HCT116 (cell line): ENCODE measurements at regions not wholly inside any gene's neighbourhood (a gene's known extent, or its start where the extent isn't known, plus 50 kb on each side); places are given as distances from the start of the nearest gene placed in this dataset.

Experiments used
- ATAC-seq: fragments of 200-7000 bp; cut with Tn5 transposase; 2 replicates; pipeline ENCODE4 v1.9.1; 2020; ENCODE audit warnings: mild to moderate bottlenecking, moderate library complexity
- BruUV-seq: library from RNA; stranded (reverse); fragments of 400-500 nt; replicated peaks from 2 replicates; lab custom pipeline; 2021; lab: Mats Ljungman, UMichigan
- CTCF ChIA-PET: fragments of 300-600 bp; sonication (Branson Sonifier 250); formaldehyde crosslinking; loops from one replicate; lab custom pipeline; 2021; ENCODE audit warnings: antibody characterized with exemption; lab: Charles Lee
- POLR2A ChIA-PET: fragments of 300-600, 350-600 bp; sonication (Branson Sonifier 250); formaldehyde crosslinking; loops from one replicate; lab custom pipeline; 2021; ENCODE audit warnings: antibody characterized with exemption; lab: Charles Lee
- RAD21 ChIA-PET, 2 experiments: fragments of 300-600 bp; sonication (Branson Sonifier 250); formaldehyde crosslinking; loops; one replicate each; lab custom pipeline; 2023; ENCODE audit warnings: low total read pairs in 2 of 2; ENCODE audit not compliant: uncharacterized antibody in 2 of 2, unreplicated experiment in 2 of 2, low non-redundant PET in 1 of 2; lab: Charles Lee
- DNase-seq: peaks from one replicate; pipeline ENCODE4 v3.0.0-alpha.2; 2010; ENCODE audit warnings: low read depth, low spot score
- H2AFZ ChIP-seq: fragments of 200-600 bp; shearing (Covaris generic), sonication (generic); 2 replicates; pipeline ENCODE4 v1.6.1; 2017; ENCODE audit warnings: low read depth, mixed run types, mixed read lengths, antibody characterized with exemption, low read length; ENCODE audit not compliant: poor library complexity, severe bottlenecking
- H3K27ac ChIP-seq: 2 replicates; pipeline ENCODE4 v1.5.1; 2012; ENCODE audit warnings: low read depth, low read length
- H3K27me3 ChIP-seq: fragments of 200-600 bp; sonication (generic); 2 replicates; pipeline ENCODE4 v1.6.1; 2016; ENCODE audit warnings: mixed run types, low read length, mixed read lengths; ENCODE audit not compliant: insufficient read depth
- H3K36me3 ChIP-seq, 2 experiments: fragments of 200-500 bp in 1 of 2; fragments of 200-600 bp in 1 of 2; sonication (Bioruptor generic) in 1 of 2; sonication (generic) in 1 of 2; 2 replicates each; pipeline versions ENCODE4 v1.5.1 to v1.6.1; 2014 to 2016; ENCODE audit warnings: low read length in 2 of 2, inconsistent platforms in 1 of 2, mixed read lengths in 1 of 2, mixed run types in 1 of 2; ENCODE audit not compliant: insufficient read depth in 2 of 2, control insufficient read depth in 1 of 2
- H3K4me1 ChIP-seq, 2 experiments: fragments of 200-600 bp in 1 of 2; sonication (generic) in 1 of 2; 2 replicates each; pipeline versions ENCODE4 v1.5.1 to v1.6.1; 2012 to 2017; ENCODE audit warnings: low read length in 2 of 2, inconsistent platforms in 1 of 2, mild to moderate bottlenecking in 1 of 2, mixed read lengths in 1 of 2, mixed run types in 1 of 2, moderate library complexity in 1 of 2; ENCODE audit not compliant: insufficient read depth in 2 of 2, control insufficient read depth in 1 of 2
- H3K4me2 ChIP-seq: fragments of 200-600 bp; sonication (generic); 2 replicates; pipeline ENCODE4 v1.6.1; 2017; ENCODE audit warnings: mixed run types, low read length, mixed read lengths
- H3K4me3 ChIP-seq, 2 experiments: fragments of 200-600 bp in 1 of 2; sonication (generic) in 1 of 2; replicated peaks in 1 of 2; 2 replicates each; pipeline ENCODE4 v1.5.1; 2011 to 2016; ENCODE audit warnings: low read length in 2 of 2, control low read depth in 1 of 2, low read depth in 1 of 2, mild to moderate bottlenecking in 1 of 2, mixed read lengths in 1 of 2, mixed run types in 1 of 2
- H3K79me2 ChIP-seq: fragments of 200-600 bp; sonication (generic); 2 replicates; pipeline ENCODE4 v1.6.1; 2017; ENCODE audit warnings: mild to moderate bottlenecking, mixed run types, low read length, moderate library complexity, mixed read lengths; ENCODE audit not compliant: insufficient read depth
- H3K9ac ChIP-seq: fragments of 200-600 bp; sonication (generic); 2 replicates; pipeline ENCODE4 v1.6.1; 2016; ENCODE audit warnings: low read length, mixed read lengths
- H3K9me2 ChIP-seq: fragments of 200-600 bp; sonication (generic), shearing (Covaris generic); 2 replicates; pipeline ENCODE4 v1.6.1; 2017; ENCODE audit warnings: mixed run types, mild to moderate bottlenecking, moderate library complexity; ENCODE audit not compliant: insufficient read depth
- H3K9me3 ChIP-seq, 2 experiments: fragments of 200-500 bp in 1 of 2; fragments of 200-600 bp in 1 of 2; sonication (Bioruptor generic) in 1 of 2; sonication (generic) in 1 of 2; 2 replicates each; pipeline ENCODE4 v1.6.1; 2014 to 2017; ENCODE audit warnings: low read length in 2 of 2, mixed read lengths in 2 of 2, inconsistent platforms in 1 of 2, low read depth in 1 of 2, mild to moderate bottlenecking in 1 of 2, mixed run types in 1 of 2, moderate library complexity in 1 of 2; ENCODE audit not compliant: control insufficient read depth in 1 of 2, insufficient read depth in 1 of 2
- H4K20me1 ChIP-seq: fragments of 200-600 bp; sonication (generic), shearing (Covaris generic); 2 replicates; pipeline ENCODE4 v1.6.1; 2017; ENCODE audit warnings: mixed run types, mild to moderate bottlenecking, moderate library complexity; ENCODE audit not compliant: insufficient read depth
- CEBPB ChIP-seq: IDR thresholded peaks from 2 replicates; pipeline ENCODE4 v1.6.1; 2012; ENCODE audit warnings: low read depth
- EGR1 ChIP-seq: IDR thresholded peaks from 2 replicates; pipeline ENCODE4 v1.6.1; 2012; ENCODE audit warnings: low read depth
- EZH2phosphoT487 ChIP-seq: fragments of 200-600 bp; IDR thresholded peaks from 2 replicates; pipeline ENCODE4 v1.6.1; 2018; ENCODE audit warnings: antibody characterized with exemption, borderline replicate concordance
- FOSL1 ChIP-seq: IDR thresholded peaks from 2 replicates; pipeline ENCODE4 v1.6.1; 2012; ENCODE audit warnings: low read depth
- JUND ChIP-seq: IDR thresholded peaks from 2 replicates; pipeline ENCODE4 v1.6.1; 2012
- POLR2A ChIP-seq: IDR thresholded peaks from 2 replicates; pipeline ENCODE4 v1.7.0; 2011; ENCODE audit warnings: borderline replicate concordance; ENCODE audit not compliant: insufficient read depth, insufficient read length; ENCODE audit errors: extremely low read depth
- POLR2AphosphoS5 ChIP-seq: IDR thresholded peaks from 2 replicates; pipeline ENCODE4 v1.6.1; 2011; ENCODE audit warnings: mild to moderate bottlenecking, low read depth, low read length, moderate library complexity
- SP1 ChIP-seq: IDR thresholded peaks from 2 replicates; pipeline ENCODE4 v1.6.1; 2012; ENCODE audit warnings: low read depth
- SRF ChIP-seq: IDR thresholded peaks from 2 replicates; pipeline ENCODE4 v1.6.1; 2012; ENCODE audit warnings: low read depth
- TCF7L2 ChIP-seq: IDR thresholded peaks from 2 replicates; pipeline ENCODE4 v1.7.0; 2011; ENCODE audit warnings: borderline replicate concordance, inconsistent platforms; ENCODE audit not compliant: insufficient read depth, insufficient read length; ENCODE audit errors: extremely low read depth
- YY1 ChIP-seq: IDR thresholded peaks from 2 replicates; pipeline ENCODE4 v1.6.1; 2011; ENCODE audit warnings: low read length, low read depth, moderate library complexity, mild to moderate bottlenecking; ENCODE audit not compliant: insufficient replicate concordance; ENCODE audit errors: extremely low read depth
- ZFX ChIP-seq: fragments of 450-650 bp; IDR thresholded peaks from 2 replicates; pipeline ENCODE4 v1.6.1; 2017
- ZNF274 ChIP-seq: fragments of 200-500 bp; sonication (Bioruptor generic); IDR thresholded peaks from 2 replicates; pipeline ENCODE4 v1.6.1; 2014; ENCODE audit warnings: mild to moderate bottlenecking, low read depth, low read length, inconsistent platforms
- intact Hi-C: fragments of 100-400 bp; cut with micrococcal nuclease; formaldehyde crosslinking; loops from 2 replicates; pipeline ENCODE4 v1.10.0; 2022
- TF ChIP-seq, protein P1 (sequence below): IDR thresholded peaks from 2 replicates; pipeline ENCODE4 v1.6.1; 2012; ENCODE audit warnings: low read depth

GRCh38 chr3:107942951-107943749 lies 147.7 kb downstream of the CD47 start:
- DNase-seq (no peak), ATAC-seq (no peak)
- ChIA-PET RAD21 (no interaction called here), POLR2A (no interaction called here), CTCF (no interaction called here)
- no peaks in the 10 kb centered on the region for H3K4me1 ChIP-seq
- no TSS peak for BruUV-seq
- no peaks in the 10 kb centered on the region for H3K79me2 ChIP-seq
- no peak overlapping the region for H3K4me3 ChIP-seq
- H3K36me3 ChIP-seq: no peaks in the 10 kb centered on the region
- H3K9ac ChIP-seq: no peak overlapping the region
- no peaks in the 10 kb centered on the region for H3K9me3 ChIP-seq
- H2AFZ ChIP-seq: no peak overlapping the region
- H3K9me2 ChIP-seq: no peaks in the 10 kb centered on the region
- no peak for TF ChIP-seq TCF7L2
- no peak for TF ChIP-seq CEBPB
- no peak for TF ChIP-seq SP1
- no peak for TF ChIP-seq EGR1
- TF ChIP-seq FOSL1: no peak
- no peak for TF ChIP-seq POLR2AphosphoS5
- intact Hi-C loops: no loop called here
- no peaks in the 10 kb centered on the region for H4K20me1 ChIP-seq
- H3K27ac ChIP-seq: no peak overlapping the region
- H3K4me2 ChIP-seq: no peak overlapping the region
- H3K27me3 ChIP-seq: no peaks in the 10 kb centered on the region

DNA sequence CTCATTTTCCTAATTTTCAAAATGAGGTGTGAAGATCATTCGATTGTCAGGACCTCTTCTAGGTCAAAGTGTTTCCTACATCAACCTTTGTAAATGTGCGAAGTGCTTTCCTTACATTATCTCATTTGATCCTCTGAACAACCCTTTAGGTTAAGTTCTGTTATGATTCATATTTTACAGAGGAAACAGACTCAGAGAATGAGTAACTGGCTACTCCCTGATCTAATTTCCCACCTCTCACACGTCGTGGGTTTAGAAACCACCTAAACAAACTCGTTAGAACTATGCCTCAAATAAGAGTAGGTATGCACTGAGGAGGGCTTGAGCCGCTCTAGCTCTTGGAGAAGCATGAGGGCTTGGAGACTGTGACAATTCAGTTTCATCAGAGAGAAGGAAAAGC lies 148.6 kb downstream of the CD47 start:
- RAD21 ChIA-PET: no interaction called here
- no peak overlapping the region for H2AFZ ChIP-seq
- no peak overlapping the region for H3K27ac ChIP-seq
- no peak overlapping the region for H3K4me2 ChIP-seq
- no peak overlapping the region for H3K9ac ChIP-seq
- no peaks in the 10 kb centered on the region for H3K36me3 ChIP-seq
- TF ChIP-seq POLR2A (no peak), JUND (no peak), SRF (no peak), ZFX (no peak), FOSL1 (no peak), YY1 (no peak), TCF7L2 (no peak), ZNF274 (no peak), EZH2phosphoT487 (no peak)
- TF ChIP-seq, protein P1, sequence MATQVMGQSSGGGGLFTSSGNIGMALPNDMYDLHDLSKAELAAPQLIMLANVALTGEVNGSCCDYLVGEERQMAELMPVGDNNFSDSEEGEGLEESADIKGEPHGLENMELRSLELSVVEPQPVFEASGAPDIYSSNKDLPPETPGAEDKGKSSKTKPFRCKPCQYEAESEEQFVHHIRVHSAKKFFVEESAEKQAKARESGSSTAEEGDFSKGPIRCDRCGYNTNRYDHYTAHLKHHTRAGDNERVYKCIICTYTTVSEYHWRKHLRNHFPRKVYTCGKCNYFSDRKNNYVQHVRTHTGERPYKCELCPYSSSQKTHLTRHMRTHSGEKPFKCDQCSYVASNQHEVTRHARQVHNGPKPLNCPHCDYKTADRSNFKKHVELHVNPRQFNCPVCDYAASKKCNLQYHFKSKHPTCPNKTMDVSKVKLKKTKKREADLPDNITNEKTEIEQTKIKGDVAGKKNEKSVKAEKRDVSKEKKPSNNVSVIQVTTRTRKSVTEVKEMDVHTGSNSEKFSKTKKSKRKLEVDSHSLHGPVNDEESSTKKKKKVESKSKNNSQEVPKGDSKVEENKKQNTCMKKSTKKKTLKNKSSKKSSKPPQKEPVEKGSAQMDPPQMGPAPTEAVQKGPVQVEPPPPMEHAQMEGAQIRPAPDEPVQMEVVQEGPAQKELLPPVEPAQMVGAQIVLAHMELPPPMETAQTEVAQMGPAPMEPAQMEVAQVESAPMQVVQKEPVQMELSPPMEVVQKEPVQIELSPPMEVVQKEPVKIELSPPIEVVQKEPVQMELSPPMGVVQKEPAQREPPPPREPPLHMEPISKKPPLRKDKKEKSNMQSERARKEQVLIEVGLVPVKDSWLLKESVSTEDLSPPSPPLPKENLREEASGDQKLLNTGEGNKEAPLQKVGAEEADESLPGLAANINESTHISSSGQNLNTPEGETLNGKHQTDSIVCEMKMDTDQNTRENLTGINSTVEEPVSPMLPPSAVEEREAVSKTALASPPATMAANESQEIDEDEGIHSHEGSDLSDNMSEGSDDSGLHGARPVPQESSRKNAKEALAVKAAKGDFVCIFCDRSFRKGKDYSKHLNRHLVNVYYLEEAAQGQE: no peak
- H3K4me1 ChIP-seq: no peaks in the 10 kb centered on the region
- no peaks in the 10 kb centered on the region for H3K79me2 ChIP-seq
- no peak for DNase-seq
- intact Hi-C loops: no loop called here
- CTCF ChIA-PET: no interaction called here
- no TSS peak for BruUV-seq
- H4K20me1 ChIP-seq: no peaks in the 10 kb centered on the region
- no peaks in the 10 kb centered on the region for H3K9me2 ChIP-seq
- H3K27me3 ChIP-seq: no peaks in the 10 kb centered on the region
- POLR2A ChIA-PET: no interaction called here
- no peaks in the 10 kb centered on the region for H3K9me3 ChIP-seq
- H3K4me3 ChIP-seq: no peak overlapping the region
- ATAC-seq: no peak
